Endothelial cell of umbilical vein (primary cell): ENCODE measurements at regions not wholly inside any gene's neighbourhood (a gene's known extent, or its start where the extent isn't known, plus 50 kb on each side); places are given as distances from the start of the nearest gene placed in this dataset.

ENCODE experiments used
- BruUV-seq: library from RNA; stranded (reverse); fragments of 400-500 nt; replicated peaks from 2 replicates; lab custom pipeline; 2021; lab: Mats Ljungman, UMichigan
- CTCF ChIA-PET: fragments of 300-600, 350-600 bp; sonication (Branson Sonifier 250); formaldehyde crosslinking; loops from one replicate; lab custom pipeline; 2021; ENCODE audit warnings: antibody characterized with exemption, inconsistent platforms; lab: Charles Lee
- POLR2A ChIA-PET: fragments of 300-600, 350-600 bp; sonication (Branson Sonifier 250); formaldehyde crosslinking; loops from one replicate; lab custom pipeline; 2021; ENCODE audit warnings: antibody characterized with exemption, inconsistent platforms; lab: Charles Lee
- DNase-seq: peaks from one replicate; pipeline ENCODE4 v3.0.0-alpha.2; 2011; ENCODE audit warnings: low read depth, low spot score
- FAIRE-seq: peaks from 2 replicates; lab custom pipeline; 2011; peaks lifted over from hg19 to GRCh38; lab: Jason Lieb, UNC
- H2AFZ ChIP-seq: 2 replicates; pipeline ENCODE4 v1.6.0; 2012; ENCODE audit warnings: low read depth, low read length, control low read depth, inconsistent platforms
- H3K27ac ChIP-seq: 2 replicates; pipeline ENCODE4 v1.5.1; 2011; ENCODE audit warnings: low read depth, mild to moderate bottlenecking, control low read depth, low read length, moderate library complexity; ENCODE audit not compliant: insufficient read depth
- H3K27me3 ChIP-seq, 2 experiments: 2 replicates each; pipeline versions ENCODE4 v1.6.0 to v1.6.1; 2011; ENCODE audit warnings: low read length in 2 of 2, mixed read lengths in 1 of 2; ENCODE audit not compliant: control insufficient read depth in 2 of 2, insufficient read depth in 2 of 2
- H3K36me3 ChIP-seq, 2 experiments: 2 replicates in 1 of 2; 3 replicates in 1 of 2; pipeline ENCODE4 v1.5.1; 2011; ENCODE audit warnings: low read length in 2 of 2, mild to moderate bottlenecking in 1 of 2, moderate library complexity in 1 of 2; ENCODE audit not compliant: control insufficient read depth in 2 of 2, insufficient read depth in 2 of 2; ENCODE audit errors: extremely low read depth in 1 of 2
- H3K4me1 ChIP-seq: 3 replicates; pipeline ENCODE4 v1.5.1; 2011; ENCODE audit warnings: mild to moderate bottlenecking, low read length; ENCODE audit not compliant: control insufficient read depth, insufficient read depth; ENCODE audit errors: extremely low read depth
- H3K4me2 ChIP-seq: 2 replicates; pipeline ENCODE4 v1.6.1; 2011; ENCODE audit warnings: low read length, control low read depth, mixed read lengths; ENCODE audit not compliant: insufficient read depth
- H3K4me3 ChIP-seq, 3 experiments: fragments of 200-600 bp in 1 of 3; sonication (generic), shearing (Covaris generic) in 1 of 3; replicated peaks in 1 of 3; 2 replicates each; pipeline ENCODE4 v1.5.1; 2011 to 2016; ENCODE audit warnings: control low read depth in 3 of 3, low read length in 3 of 3, mild to moderate bottlenecking in 2 of 3, inconsistent platforms in 1 of 3, low read depth in 1 of 3, moderate library complexity in 1 of 3; ENCODE audit not compliant: insufficient read depth in 1 of 3
- H3K79me2 ChIP-seq: 2 replicates; pipeline ENCODE4 v1.6.0; 2012; ENCODE audit warnings: low read length, inconsistent platforms; ENCODE audit not compliant: control insufficient read depth, insufficient read depth
- H3K9ac ChIP-seq: replicated peaks from 2 replicates; pipeline ENCODE3; 2011; ENCODE audit warnings: low read length, control low read depth; ENCODE audit not compliant: insufficient read depth; ENCODE audit errors: extremely low read depth
- H3K9me1 ChIP-seq: replicated peaks from 3 replicates; pipeline ENCODE4 v1.6.0; 2011; ENCODE audit warnings: mild to moderate bottlenecking, low read length; ENCODE audit not compliant: control insufficient read depth, insufficient read depth; ENCODE audit errors: extremely low read depth
- H3K9me3 ChIP-seq: replicated peaks from 2 replicates; pipeline ENCODE4 v1.5.1; 2012; ENCODE audit warnings: low read length, inconsistent platforms; ENCODE audit not compliant: control insufficient read depth, insufficient read depth
- H4K20me1 ChIP-seq: replicated peaks from 2 replicates; pipeline ENCODE3; 2011; ENCODE audit warnings: mild to moderate bottlenecking, low read length; ENCODE audit not compliant: control insufficient read depth, insufficient read depth; ENCODE audit errors: extremely low read depth
- FOS ChIP-seq: IDR thresholded peaks from 2 replicates; pipeline ENCODE4 v1.6.1; 2011; ENCODE audit warnings: mild to moderate bottlenecking, low read length, moderate library complexity, borderline replicate concordance; ENCODE audit not compliant: insufficient read depth
- dilution Hi-C: fragments of 300-500 bp; cut with MboI; formaldehyde crosslinking; loops from one replicate; pipeline ENCODE4 v1.15.0; 2019; ENCODE audit warnings: low sequenced_read_pairs; ENCODE audit not compliant: extremely low pct_ligation_motif_present
- intact Hi-C: fragments of 100-400 bp; cut with micrococcal nuclease; formaldehyde crosslinking; loops from one replicate; pipeline ENCODE4 v1.10.0; 2022
- TF ChIP-seq, protein P1 (sequence below), 2 donors: IDR thresholded peaks; 1 replicate in 1 of 2; 2 replicates in 1 of 2; pipeline ENCODE4 v1.5.1; 2011; ENCODE audit warnings: low read length in 2 of 2, mild to moderate bottlenecking in 2 of 2, moderate library complexity in 2 of 2, control low read depth in 1 of 2, inconsistent platforms in 1 of 2, low read depth in 1 of 2; ENCODE audit not compliant: insufficient read depth in 1 of 2; ENCODE audit errors: extremely low read depth in 1 of 2
- TF ChIP-seq, protein P2 (sequence below): IDR thresholded peaks from 2 replicates; pipeline ENCODE4 v1.6.1; 2011; ENCODE audit not compliant: insufficient read depth, insufficient read length

DNA sequence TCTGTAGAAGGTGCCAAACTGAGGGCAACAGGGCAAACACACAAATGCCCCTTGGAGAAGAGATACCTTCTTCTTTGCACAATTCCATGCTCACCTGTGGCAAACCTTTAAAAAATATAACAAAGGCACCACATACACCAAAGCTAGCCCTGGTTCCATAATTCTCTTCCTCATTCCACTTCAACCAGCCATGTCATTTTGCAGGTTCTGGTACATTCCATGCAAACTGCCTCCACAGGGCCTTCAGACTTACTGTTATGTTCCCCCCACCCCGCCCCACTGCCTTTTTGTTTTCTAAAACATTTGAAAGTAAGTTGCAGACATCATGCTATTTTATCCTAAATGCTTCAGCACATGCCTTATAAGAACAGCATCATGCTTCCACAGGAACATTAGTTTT lies 269.0 kb downstream of the NSUN3 start:
- no peaks in the 10 kb centered on the region for H3K4me1 ChIP-seq
- no peak for TF ChIP-seq FOS
- H3K27ac ChIP-seq: no peak overlapping the region
- H3K9me1 ChIP-seq: no peaks in the 10 kb centered on the region
- H3K9me3 ChIP-seq: no peaks in the 10 kb centered on the region
- H3K79me2 ChIP-seq: no peaks in the 10 kb centered on the region
- FAIRE-seq (no peak), DNase-seq (no peak)
- ChIA-PET POLR2A (no interaction called here), CTCF (no interaction called here)
- peaks cover 0 to 3% of the 10 kb centered on the region in 2 experiments for H3K27me3 ChIP-seq
- intact Hi-C loops: no loop called here
- H4K20me1 ChIP-seq: no peaks in the 10 kb centered on the region
- no TSS peak for BruUV-seq
- H3K4me3 ChIP-seq: no peak overlapping the region
- dilution Hi-C loops: no loop called here
- no peak overlapping the region for H3K9ac ChIP-seq
- no peaks in the 10 kb centered on the region for H3K36me3 ChIP-seq
- H2AFZ ChIP-seq: no peak overlapping the region
- H3K4me2 ChIP-seq: no peak overlapping the region

DNA sequence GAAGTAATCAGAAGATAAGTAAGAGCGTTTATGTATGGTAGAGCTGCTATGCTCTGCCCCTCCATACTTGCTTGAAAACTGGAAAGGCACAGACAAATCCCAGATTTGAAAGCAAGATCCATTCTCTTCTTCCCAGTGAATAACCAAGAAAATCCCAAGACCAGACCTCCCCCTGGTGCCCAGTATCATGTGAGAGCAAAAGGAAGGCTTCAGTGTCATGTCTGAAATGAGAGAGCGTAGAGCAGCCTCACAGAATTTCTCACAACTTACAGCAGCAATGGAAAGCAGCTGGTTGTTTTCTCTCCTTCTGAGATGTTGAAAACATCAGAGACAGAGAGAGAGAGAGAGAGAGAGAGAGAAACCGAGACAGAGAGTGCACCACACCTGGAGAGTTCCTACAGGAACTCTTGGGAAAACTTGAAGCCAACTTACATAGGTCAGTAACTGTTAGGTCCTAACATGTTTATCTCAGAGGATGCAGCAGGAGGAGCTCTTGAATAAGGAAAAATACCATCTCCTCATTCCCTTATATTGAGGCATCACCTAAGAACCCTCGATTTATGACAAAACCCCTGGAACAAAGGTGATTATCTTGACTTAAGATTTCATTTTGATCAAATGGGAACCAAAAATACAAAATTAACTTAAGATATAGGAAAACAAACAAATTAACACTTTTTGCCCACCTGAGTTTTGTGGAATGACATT lies 273.3 kb downstream of the NSUN3 start:
- H3K4me2 ChIP-seq: no peak overlapping the region
- intact Hi-C loops: no loop called here
- POLR2A ChIA-PET: no interaction called here
- H3K36me3 ChIP-seq: no peaks in the 10 kb centered on the region
- TF ChIP-seq, protein P1, sequence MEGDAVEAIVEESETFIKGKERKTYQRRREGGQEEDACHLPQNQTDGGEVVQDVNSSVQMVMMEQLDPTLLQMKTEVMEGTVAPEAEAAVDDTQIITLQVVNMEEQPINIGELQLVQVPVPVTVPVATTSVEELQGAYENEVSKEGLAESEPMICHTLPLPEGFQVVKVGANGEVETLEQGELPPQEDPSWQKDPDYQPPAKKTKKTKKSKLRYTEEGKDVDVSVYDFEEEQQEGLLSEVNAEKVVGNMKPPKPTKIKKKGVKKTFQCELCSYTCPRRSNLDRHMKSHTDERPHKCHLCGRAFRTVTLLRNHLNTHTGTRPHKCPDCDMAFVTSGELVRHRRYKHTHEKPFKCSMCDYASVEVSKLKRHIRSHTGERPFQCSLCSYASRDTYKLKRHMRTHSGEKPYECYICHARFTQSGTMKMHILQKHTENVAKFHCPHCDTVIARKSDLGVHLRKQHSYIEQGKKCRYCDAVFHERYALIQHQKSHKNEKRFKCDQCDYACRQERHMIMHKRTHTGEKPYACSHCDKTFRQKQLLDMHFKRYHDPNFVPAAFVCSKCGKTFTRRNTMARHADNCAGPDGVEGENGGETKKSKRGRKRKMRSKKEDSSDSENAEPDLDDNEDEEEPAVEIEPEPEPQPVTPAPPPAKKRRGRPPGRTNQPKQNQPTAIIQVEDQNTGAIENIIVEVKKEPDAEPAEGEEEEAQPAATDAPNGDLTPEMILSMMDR (IDR thresholded peaks at IDR 0.05; ENCODE audit: extremely low read depth in 1 of 2, insufficient read depth in 1 of 2, low read depth in 1 of 2, low read length in 2 of 2): peak in 1 of 2 donors; percentile 30
- TF ChIP-seq, protein P2, sequence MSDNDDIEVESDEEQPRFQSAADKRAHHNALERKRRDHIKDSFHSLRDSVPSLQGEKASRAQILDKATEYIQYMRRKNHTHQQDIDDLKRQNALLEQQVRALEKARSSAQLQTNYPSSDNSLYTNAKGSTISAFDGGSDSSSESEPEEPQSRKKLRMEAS: no peak
- H3K9me1 ChIP-seq: no peaks in the 10 kb centered on the region
- H3K9ac ChIP-seq: no peak overlapping the region
- CTCF ChIA-PET: no interaction called here
- DNase-seq: peak; percentile 70
- H3K4me3 ChIP-seq: no peak overlapping the region
- no peaks in the 10 kb centered on the region for H3K9me3 ChIP-seq
- no peak overlapping the region for H2AFZ ChIP-seq
- no TSS peak for BruUV-seq
- H3K27me3 ChIP-seq: peaks cover 0 to 3% of the 10 kb centered on the region in 2 experiments
- no peaks in the 10 kb centered on the region for H3K79me2 ChIP-seq
- H3K27ac ChIP-seq: no peak overlapping the region
- no peaks in the 10 kb centered on the region for H4K20me1 ChIP-seq
- FAIRE-seq: no peak
- dilution Hi-C loops: no loop called here
- H3K4me1 ChIP-seq: no peaks in the 10 kb centered on the region
